A204.1 (cell line): ENCODE measurements at regions not wholly inside any gene's neighbourhood (a gene's known extent, or its start where the extent isn't known, plus 50 kb on each side); places are given as distances from the start of the nearest gene placed in this dataset.

Experiments used
- FAIRE-seq: peaks from 2 replicates; lab custom pipeline; 2012; peaks lifted over from hg19 to GRCh38; lab: Jason Lieb, UNC

DNA sequence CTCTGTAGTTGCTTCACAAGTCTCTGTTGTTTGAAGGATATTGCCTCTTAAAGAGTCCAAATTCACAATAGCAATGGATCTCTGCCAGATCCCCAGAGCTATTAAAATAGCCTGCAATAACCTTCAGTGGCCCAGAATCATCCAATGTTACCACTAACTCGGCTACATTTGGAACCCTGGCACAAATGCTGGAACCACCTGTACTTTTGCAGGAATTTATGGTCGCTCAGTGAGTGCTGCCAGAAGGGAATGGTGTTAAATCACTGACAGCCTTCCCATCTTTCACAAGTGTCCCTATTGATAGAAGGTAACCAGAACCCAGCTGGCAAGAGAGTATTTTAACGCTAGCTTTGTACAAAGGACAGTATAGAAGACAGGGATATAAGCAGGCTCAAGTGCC, 298.8 kb upstream of the PLSCR5 start:
- FAIRE-seq: no peak

DNA sequence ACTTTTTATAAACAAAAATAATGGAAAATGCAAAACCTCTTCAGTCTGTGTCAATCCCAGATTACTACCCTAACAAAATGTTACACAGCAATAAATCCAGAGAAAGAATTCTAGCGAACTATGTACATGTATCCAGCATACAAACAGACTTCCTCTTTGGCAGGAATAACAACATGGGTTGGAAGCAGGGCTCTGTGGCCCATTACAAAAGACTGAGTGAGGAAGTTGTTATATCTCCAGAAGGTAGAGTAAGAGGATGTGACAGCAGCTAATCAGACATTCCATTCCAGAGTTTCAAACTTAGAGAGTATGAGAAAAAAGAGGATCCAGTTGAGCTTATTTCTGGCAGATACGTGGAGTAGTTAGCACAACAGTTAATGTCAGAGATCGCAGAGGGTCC, 294.0 kb upstream of the PLSCR5 start:
- FAIRE-seq: no peak

DNA sequence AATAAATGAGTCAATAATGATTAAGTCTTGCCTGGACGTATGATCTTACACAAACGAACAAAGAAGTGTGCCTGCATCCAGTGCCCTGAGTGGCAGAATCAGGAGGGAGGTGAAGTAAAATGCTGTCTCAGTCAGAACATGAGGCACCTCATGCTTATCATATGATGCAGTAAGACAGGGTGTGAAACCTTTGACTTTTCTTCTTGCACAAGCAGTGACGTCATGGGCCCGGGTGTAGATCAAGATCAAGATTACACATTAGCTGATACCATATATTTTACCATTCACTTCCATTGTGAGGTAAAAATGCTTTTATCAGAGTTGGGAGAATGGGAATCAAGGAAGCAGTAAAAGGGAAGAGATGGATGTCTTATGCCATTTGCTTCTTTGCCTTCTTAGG, 291.6 kb upstream of the PLSCR5 start:
- FAIRE-seq: no peak

DNA sequence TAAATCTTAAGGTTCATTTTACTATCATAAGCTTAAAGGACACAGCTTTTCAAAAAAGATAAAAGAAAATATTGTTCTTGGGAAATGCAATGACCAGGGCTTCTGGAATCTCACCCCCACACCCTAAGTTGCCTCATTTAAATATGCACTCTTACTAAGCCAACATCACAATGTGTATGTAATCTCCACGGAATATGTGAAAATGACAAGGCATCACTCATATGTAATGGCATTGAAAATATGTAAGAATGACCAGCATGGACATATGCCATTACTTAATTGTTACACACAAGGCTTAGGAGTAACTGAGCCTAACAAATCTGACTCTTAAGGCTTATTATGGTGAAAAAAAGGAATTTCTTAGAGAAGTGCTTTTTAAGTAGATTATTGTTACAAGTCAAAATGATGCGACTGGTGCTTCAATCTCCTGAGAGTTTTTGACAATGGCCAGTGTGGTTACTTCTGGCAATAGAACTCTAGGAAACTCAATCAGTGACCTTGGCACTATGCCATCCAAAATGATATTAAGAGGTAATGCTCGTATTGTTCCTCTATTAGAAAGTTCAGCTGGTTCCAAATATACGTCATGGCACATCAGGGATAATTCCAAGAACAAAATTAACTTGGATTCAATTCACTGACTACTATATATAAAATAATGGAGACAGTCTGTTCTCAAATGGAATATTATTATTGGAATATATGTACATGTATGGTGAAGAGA, 290.0 kb upstream of the PLSCR5 start:
- FAIRE-seq: no peak

DNA sequence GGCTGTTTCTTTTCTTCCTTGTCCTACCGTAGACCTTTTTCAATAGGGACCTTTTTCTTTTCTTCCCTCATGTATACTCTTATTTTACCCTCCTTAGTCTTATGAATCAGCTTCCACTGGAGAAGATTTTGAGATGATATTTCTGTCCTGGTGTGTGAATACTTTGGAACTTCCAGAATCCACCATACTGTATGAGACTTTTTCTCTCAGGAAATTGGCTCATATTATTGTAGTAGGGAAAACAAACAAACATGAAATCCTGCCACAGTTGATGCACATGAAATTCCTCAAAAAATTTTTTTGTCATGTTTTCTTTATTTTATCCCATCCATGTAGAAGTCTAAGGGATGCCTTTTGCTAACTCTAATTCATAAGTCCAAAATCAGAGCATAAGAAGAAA, 289.3 kb upstream of the PLSCR5 start:
- FAIRE-seq: no peak

DNA sequence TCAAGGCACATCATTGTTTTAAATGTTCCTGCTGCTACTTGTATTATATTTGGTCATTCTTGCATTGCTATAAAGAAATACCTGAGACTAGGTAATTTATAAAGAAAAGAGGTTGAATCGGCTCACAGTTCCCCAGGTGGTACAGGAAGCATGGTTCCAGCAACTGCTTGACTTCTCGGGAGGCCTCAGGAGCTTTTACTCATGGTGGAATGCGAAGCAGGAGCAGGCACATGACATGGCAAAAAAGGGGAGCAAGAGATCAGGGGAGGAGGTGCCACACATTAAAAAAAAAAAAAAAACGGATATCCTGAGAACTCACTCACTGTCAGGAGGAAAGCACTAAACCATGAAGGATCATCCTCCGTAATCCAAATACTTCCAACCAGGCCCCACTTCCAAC, 286.9 kb upstream of the PLSCR5 start:
- no peak for FAIRE-seq

DNA sequence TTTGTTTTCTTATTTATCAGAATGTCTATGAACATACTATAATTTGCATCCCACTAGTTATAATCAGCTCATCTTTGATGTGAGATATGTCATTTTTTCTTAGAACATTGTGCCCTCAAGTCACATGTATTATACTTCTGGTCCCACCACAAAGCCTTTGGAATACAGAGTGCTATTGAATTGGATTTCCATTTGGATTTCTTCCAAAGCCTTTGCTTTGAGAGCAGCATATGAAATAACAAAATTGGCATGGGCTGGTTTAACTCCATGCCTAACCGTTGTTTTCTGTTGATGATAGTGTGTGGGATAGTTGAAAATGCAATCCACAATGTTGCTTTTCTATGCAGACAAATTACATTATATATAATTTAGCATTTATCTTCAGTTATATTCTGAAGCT, 284.5 kb upstream of the PLSCR5 start:
- no peak for FAIRE-seq

DNA sequence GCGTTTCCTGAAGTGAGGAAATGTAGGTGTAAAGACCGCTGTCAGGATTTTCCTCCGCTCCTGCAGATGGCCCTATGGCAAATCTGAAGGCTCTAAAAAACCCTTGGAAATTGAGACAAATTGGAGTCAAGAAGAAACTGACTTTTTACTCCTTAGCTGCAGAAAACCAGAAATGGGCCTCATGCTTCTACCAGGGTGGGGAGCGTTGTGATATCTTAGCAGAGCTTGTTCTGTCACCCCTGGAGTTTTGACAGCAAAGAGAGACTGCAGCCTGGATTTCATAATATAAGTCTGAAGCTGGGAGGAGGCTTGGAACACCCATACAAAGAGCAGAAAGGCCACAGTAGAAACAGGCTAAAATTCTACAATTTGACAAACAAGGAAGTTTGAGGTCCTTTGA, 283.0 kb upstream of the PLSCR5 start:
- no peak for FAIRE-seq

DNA sequence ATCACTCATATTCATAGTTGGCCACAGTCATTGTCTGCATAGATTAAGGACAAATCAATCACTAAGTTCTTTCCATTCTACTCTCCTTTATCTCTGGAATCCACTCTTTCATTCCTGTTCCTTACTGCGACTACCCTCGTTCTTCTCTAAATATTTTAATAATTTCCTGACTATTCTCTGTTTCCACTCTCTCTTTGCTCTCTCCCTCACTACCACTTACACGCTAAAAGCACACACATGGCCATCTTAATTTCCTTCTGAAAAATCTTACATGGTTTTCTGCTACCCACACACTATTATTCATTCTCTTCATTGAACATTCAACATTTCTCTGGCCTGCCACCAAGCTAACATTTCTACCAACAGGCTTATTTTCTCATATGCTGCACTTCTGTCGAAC, 279.6 kb upstream of the PLSCR5 start:
- FAIRE-seq: no peak

DNA sequence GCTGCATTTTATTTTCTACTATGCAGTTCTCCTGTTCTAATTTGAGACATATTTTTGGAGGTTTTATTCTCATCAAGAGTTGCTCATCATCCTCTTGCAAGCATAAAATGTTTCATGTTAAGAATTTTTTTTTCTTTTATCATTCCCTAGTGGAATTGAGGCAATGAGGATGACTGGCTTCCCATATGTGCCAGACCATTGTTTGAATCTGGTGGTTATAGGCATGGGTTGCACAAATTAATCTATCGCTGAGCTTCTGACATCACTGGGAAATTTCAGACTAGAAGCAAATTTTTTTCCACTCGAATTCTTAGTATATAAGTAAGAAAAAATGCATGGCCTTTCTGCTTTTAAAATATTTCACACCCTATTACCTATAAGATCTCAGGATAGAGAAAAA, 279.1 kb upstream of the PLSCR5 start:
- FAIRE-seq: no peak

DNA sequence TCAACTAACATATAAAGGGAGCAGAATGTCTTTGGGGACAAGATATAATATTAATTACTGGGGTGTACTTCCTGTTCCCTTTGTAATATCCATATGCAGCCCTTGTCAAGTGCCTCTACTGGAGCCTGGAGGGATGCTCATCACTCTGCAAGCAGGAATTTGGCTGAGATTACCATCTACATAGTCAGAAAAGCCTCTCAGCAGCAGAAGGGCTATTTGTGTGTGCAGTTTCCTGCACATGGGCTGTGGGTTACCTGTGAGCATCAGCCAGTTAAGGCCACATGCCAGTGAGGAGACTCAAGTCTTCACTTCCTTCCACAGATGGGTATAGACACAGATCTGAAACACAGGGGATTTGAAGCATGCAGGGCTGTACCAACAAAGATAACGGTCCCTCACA, 278.1 kb upstream of the PLSCR5 start:
- no peak for FAIRE-seq

DNA sequence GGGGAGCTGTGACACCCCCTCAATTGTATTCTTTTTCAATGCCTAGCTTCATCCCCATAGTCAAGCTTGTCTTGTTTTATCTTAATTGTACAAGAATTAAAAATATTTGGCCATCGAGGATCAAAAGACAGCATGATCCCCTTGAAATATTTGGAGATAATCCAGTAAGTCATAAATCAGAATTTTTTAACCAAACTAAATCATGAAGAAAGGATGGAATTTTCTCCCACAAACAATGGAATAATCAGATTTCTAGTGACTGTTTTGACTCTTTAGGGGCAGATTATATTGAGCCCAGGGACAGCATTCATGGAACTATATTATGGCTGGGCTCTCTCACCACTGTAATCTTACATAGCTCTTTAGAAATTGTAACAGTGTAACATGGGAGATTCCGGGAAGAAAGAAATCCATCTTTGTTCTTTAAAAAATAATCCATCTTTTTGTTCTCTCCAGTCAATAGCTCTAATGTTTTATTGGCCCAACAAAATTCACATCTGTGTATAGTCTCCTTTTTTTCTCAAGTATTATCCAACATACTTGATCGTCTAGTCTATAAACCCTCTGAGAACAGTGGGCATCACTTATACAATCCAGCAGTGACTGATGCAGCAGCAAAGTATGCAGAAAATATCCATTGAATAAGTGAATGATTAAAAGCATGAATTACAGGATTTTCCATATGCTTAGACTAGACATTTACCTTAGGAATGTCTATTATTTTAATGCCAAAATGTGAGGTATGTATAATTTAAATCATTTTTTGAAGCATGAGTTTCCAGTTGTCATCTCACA, 277.0 kb upstream of the PLSCR5 start:
- no peak for FAIRE-seq

DNA sequence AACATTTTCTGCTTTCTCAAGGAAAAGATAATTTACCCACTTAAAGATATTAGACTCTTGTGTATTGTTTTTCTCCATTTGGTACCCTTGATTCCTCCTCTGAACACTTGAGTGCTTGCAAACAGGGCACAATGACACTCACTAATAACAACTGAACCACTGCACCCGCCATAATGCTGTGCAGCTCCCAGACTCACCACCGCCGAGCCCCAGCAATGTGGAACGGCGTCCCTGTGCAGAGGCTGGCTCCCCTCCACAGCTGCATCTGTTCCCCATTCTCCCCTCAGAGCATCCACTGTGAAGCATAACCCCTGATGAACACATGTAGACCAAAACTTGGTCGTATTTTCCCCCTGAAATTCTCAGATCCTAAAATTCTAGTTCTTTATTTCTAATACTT, 276.2 kb upstream of the PLSCR5 start:
- no peak for FAIRE-seq

DNA sequence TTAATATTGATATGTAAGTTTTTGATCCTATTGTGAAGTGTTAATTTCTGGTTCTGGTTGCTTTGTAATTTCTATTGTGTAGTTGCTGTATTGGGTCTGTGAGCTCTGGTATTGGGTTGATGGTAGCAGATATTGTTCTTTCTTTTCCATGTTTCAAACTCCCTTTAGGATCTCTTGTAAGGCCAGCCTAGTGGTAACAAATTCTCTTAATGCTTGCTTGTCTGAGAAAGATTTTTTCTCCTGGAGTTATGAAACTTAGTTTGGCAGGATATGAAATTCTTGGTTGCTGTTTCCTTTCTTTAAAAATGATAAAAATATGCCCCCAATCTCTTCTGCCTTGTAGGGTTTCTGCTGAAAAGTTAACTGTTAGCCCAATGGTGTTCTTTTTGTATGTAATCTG, 268.6 kb upstream of the PLSCR5 start:
- FAIRE-seq: no peak

DNA sequence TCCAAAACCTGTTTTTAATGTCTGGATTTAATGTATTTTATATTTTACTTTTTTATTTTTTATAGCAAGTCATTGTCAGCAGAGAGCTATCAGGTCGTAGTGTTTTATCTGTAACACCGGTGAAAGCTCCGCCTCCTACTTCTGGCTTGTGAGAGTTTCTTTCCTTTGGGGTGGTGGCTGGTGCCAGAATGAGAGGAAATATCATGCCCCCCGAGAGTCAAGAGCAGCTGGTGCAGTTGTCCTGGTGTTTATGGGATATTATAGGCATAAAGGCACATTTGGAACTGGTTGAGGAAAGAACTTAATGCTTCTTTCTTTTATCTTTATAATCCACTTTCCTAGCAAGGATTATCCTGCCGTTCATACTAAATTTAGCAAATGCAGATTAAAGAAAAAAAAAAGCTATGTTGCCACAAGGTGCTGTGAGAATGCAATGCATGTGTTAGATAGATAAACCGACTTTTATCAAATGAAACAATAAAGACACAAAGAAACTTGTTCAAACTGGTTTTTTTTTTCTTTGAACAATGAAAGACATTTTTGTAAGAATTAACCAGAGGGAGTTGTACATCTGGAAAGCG, 260.1 kb upstream of the PLSCR5 start:
- FAIRE-seq: no peak

DNA sequence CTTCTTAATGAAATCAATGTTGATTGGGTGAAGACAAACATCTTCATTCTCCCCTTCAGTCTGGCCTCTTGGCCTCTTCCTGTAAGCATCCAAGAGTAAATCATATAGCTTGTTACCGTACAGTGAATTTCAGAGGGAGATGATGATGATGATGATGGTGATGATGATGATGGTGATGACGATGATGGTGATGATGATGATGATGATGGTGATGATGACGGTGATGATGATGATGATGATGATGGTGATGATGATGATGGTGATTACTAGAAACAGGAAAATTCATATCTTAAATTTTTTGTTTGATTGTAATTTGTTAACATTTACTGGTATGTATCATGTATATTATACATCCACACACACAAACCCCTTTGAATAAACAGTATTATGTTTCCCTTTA, 256.1 kb upstream of the PLSCR5 start:
- FAIRE-seq: no peak

DNA sequence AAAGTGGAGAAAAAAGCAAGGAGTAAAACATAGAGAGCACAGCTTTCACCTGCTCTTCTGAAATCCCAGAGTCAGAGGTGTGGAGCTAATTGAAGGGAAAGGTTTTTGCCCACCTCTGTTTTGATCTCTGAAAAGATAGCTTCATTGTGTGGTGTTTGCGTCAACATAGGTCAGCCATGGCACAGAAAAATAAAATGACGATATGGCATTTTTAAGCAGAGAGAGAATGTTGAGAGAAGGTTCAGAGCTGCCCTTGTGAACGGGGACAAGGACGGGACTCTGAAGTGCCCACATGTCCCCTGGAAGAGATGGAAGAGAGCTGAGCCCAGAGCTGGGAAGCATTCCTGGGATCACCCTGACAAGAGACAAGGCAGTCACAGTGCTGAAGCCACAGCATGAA, 249.4 kb upstream of the PLSCR5 start:
- no peak for FAIRE-seq

DNA sequence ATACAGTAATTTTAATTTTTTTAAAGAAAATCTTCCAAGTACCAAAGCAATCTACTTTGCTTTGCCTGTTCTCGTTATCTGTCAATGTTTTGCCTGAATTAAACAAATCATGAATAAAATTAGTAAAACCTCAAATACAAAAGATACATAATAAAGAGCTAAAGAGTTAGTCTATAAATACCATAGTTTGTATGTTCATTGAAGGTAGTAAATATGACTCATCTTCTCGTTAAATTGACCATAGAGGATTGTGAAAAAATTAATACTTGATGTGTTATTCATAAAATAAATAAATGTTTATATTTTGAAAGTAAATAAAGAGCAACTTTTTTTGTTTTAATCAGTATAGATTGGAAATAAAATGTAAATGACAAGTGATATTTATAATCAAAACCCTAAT, 246.5 kb upstream of the PLSCR5 start:
- FAIRE-seq: peak; percentile 65

DNA sequence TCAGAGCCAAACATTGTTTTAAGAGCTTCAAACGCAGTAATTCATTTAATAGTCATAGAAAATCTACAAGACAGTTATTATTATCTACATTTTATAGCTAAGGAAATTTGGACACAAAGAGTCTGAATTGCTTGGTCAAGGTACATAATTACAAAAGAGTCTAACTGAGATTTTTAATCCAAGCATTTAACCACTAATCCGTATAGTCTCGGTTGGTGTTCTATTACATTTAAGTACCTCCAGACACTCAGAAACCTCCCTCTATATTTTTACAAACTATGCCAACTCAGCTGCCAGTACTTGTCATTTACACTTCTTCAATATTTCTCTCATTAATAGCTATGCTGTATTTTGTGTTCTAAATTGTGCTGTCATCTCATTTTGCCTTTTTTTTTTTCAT, 240.2 kb upstream of the PLSCR5 start:
- no peak for FAIRE-seq

DNA sequence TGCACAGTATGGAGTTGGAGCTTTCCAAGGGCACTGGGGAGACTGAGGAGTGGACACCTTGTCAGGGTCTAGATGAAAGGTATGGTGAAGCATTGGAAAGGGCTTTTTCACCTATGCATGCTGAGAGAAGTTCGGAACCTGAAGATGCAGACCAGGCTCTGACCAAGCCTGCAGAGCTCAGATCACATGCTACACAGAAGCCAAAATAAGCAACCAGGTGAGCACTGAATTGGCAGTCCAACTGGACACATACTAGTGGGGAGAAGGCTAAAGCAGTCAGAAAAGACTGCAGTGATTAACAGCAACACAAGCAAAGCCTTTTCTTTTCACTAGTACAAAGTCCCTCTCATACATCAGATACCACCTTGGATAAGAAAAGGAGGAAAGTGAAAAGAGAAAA, 238.3 kb upstream of the PLSCR5 start:
- no peak for FAIRE-seq

DNA sequence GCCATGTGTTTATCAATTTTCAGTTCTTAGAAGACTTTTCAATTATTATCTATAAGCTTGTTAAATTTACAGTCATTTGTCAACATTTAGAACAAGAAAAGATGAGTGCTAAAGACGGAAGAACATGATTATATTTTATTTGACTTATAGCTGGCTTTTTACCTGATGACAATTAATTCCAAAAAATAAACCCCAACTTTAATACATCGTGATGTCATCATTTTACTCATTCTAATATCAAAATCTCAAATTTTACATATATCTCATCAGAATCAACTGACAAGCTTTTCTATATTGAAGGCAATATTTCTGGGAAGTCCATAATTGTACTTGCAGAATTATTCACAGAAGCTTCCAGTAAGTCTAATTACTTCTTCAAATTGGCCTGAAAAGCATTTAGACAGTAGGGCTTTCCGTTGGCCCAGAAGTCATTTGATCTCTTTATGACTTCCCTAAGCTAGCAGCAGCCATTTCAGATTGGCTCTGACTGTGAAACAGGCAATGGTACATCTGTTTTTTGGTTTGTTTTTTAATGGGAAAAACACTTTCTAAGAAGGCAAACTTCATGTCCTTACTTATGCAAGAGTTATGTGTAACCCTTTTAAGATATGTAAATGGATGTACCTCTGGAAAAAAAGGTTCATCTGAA, 234.7 kb upstream of the PLSCR5 start:
- FAIRE-seq: no peak

DNA sequence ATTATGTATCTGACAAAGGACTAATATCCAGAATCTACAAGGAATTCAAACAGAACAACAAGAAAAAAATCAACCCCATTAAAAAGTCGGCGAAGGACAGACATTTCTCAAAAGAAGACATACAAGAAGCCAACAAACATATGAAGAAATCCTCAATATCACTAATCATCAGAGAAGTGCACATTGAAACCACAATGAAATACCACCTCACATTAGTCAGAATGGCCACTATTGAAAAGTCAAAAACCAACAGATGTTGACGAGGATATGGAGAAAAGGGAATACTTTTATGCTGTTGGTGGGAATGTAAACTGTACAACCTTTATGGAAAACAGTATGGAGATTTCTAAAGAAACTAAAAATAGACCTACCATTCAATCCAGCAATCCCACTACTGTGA, 233.1 kb upstream of the PLSCR5 start:
- FAIRE-seq: no peak

DNA sequence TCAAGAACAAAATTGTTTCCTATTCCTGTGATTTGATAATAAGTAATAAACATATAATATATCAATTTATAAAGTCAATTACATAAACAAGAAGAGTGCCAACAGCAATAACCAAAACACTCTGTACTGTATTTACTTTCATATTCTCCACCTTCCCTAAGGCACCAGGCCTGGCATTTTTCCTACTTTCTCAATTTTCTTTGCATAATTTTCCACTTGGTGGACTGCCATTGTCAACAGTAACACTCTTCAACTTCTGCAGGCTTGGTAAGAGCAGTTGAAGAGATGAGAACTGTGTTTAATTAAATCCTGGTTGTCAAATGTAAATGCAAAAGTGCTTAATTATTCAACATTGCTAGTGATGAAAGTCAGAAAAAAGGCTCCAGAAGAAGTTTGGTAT, 229.8 kb upstream of the PLSCR5 start:
- no peak for FAIRE-seq
